Hematopoietic multipotent progenitor cell treated with erythropoietin and hydrocortisone succinate and interleukin-3 and kit ligand, for 4 days (in vitro differentiated cells): ENCODE measurements at regions not wholly inside any gene's neighbourhood (a gene's known extent, or its start where the extent isn't known, plus 50 kb on each side); places are given as distances from the start of the nearest gene placed in this dataset.

Source experiments
- DNase-seq: peaks from one replicate; pipeline ENCODE4 v3.0.0-alpha.2; 2015

DNA sequence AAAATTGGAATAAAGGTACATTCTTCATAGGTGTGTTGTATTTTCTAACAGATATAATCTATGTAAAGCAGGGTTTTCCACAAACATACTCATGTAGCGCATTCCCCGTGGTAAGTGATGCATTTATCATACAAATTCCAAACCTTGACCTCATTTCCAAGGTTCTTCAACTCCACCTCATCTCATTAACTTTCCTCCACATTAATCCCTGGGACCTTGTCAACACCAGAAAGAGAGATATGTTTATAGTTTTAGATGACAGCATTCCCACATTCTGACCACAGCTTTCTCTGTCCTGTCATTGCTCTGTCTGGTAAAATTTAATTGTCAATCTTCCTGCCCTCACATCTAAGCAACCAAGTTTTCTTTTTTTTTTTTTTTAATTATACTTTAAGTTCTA is 415.1 kb downstream of the TMEM161B start:
- DNase-seq, result no peak

DNA sequence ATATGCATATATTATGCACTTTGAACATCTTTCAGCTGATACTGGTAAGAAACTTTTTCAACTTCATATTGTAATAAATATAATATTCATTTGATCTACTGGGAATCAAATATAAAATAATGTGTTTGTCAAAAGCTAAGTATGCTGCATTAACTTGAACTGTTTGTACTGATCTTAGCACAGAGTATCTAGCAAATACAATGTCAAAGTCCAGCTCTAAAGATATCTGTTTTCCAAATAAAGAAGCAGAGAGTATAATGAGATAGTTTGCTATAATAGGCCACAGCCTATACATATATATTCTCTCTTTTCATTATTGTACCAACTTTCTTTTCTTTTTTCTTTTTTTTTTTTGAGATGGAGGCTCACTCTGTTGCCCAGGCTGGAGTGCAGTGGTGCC is 417.0 kb downstream of the TMEM161B start:
- no peak for DNase-seq

GRCh38 chr5:87850843-87851242 is 417.8 kb downstream of the TMEM161B start:
- no peak for DNase-seq

GRCh38 chr5:87845734-87846133 is 422.9 kb downstream of the TMEM161B start:
- no peak for DNase-seq

- no peak for DNase-seq
Observed at GRCh38 chr5:87844866-87845265, 423.8 kb downstream of the TMEM161B start.

- no peak for DNase-seq
Observed at GRCh38 chr5:87844449-87844848, 424.2 kb downstream of the TMEM161B start.

GRCh38 chr5:87836696-87837095 is 424.0 kb upstream of the CCNH start:
- DNase-seq, result no peak

DNA sequence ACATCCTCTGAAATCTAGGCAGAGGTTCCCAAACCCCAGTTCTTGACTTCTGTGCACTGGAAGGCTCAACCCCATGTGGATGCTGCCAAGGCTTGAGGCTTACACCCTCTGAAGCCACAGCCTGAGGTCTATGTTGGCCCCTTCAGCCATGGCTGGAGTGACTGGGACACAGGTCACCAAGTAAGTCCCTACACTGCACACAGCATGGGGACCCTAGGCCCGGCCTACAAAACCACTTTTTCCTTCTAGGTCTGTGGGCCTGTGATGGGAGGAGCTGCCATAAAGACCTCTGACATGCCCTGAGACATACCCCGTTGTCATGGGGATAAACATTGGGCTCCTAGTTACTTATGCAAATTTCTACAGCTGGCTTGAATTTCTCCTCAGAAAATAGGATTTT is 418.8 kb upstream of the CCNH start:
- DNase-seq, result no peak

- DNase-seq, result no peak
Observed at GRCh38 chr5:87829217-87829551, 416.5 kb upstream of the CCNH start.

DNA sequence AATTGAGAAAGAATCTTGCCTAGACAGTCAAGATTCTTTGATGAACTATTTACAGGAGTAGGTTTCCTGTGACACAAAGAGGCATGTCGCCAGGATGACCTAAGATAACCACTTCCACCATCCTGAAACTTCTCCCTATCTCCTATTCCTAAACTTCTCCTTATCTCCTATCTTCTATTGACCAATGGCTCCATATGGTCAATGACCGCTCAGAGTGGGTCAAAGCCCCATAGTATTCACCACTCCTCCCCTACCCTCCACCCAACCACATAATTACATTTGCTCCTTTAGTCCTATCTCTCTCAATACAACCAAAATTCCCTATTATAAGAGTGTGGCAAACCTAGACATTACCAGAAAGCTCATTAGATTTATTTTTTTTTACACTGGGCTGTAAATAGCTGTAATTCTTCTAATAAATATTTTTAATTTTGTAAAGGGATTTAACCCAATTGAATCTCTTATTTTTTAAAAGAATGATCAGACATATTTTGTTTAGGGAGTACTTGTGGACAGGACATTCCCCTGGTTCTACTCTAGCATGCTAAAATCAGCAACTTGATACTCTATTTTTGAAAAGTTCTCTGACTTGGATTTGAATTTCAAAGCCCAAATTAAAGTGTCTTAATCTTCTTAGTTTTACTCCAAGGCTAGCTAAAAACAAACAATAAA is 416.0 kb upstream of the CCNH start:
- no peak for DNase-seq

GRCh38 chr5:87827539-87827938 is 414.8 kb upstream of the CCNH start:
- no peak for DNase-seq

DNA sequence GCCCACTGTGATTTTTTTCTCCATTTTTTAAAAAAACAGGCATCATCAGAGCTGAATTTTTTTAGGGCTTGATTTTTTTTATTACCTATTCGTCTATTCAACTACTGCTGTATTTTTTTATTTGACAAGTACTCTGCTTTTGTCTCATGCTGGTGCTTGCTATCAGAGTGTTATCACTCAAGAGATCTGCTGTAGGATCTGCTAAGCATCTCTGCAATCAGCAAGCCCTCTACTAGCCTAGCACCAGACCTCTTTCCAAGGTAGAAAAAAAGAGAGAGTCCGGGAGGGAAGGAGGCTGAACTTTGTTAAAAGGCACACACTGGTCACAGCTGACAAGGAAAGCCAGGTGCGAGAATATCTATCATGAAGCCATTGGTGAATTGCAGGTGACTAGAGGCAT is 413.8 kb upstream of the CCNH start:
- DNase-seq, result no peak

DNA sequence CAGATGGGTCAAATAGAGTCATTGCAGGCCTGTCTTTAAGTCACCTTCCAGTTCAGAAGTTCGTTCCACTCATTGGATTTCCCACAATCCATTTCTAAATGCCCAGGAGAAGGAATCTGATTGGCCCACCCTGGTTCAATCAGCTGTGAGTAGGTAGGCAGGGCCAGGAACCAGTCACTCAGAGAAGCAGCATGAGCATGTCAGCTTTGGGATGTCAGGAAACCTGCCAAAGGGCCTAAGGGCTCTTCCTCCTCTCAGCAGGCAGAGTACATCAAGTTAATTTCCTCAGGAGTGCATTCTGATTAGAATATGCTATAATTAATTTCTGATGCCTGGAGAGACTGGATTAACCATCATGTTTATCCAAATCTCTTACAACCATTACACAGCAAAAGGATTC is 412.9 kb upstream of the CCNH start:
- DNase-seq, result no peak

DNA sequence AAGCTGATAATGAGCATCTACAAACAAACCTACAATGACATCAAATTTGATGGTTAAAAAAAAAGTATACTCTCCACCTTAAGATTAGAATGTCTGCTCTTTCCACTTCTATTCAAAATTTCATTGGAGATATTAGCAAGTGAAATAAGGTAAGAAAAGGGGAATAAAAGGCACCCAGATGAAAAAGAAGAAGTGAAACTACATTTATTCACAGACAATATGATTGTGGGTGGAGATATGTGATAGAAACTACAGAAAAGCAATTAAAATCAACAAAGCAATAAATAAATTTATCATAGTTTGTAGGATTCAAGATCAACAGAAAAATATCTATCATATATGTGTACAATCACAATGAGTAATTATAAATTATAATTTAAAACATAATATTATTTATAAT is 395.1 kb upstream of the CCNH start:
- no peak for DNase-seq

- DNase-seq, result no peak
Observed at GRCh38 chr5:87803352-87803751, 390.6 kb upstream of the CCNH start.

- DNase-seq, result no peak
Observed at GRCh38 chr5:87791869-87792268, 379.1 kb upstream of the CCNH start.

- DNase-seq, result no peak
Observed at GRCh38 chr5:87788416-87788815, 375.7 kb upstream of the CCNH start.

DNA sequence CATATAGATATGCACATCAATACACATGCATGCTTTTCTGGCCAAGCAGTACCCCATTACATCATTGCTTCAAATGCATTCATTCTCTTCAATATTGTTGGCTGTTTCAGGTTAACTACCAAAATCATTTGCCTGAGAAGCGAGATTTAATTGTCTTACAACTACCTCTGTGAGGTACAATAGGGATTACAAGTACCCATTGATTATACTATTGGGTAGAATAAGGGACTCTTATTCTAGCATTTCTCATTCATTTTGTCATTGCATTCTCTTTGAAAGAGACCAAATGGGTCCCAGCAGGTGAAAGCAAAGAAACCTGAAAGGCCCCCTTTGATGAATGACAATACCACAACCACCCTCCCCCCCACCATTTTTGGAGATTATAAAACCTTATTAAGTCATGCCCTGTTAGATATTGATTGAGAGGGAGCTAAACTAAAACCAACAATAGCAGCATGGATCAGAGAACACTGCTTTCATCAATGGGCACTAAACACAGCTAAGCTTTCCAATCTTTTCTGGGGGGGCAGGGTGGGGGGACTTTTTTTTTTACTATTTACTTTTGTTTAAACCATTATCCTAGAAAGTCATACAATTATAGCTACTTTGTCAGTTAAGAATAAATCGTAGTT is 375.0 kb upstream of the CCNH start:
- DNase-seq, result no peak

GRCh38 chr5:87787086-87787485 is 374.4 kb upstream of the CCNH start:
- DNase-seq, result no peak

DNA sequence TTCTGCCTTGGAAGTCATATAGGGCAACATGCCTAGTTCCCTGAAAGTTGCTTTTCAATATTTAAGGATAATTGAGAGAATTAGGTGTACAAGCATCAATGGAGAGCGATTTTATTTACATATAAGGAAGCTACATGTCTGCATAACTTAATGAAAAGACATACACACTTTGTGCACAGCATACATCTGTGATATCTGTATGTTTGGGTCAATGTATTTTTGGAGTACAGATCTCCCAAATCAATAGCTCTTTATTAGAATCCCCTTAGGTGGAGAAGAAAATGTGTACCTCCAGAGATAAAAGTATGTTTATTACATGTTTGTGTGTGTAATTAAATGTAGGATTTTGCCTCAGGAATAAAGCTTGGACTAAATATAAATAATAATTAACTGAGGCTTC is 373.7 kb upstream of the CCNH start:
- no peak for DNase-seq

GRCh38 chr5:87785554-87786335 is 373.0 kb upstream of the CCNH start:
- DNase-seq, result no peak

DNA sequence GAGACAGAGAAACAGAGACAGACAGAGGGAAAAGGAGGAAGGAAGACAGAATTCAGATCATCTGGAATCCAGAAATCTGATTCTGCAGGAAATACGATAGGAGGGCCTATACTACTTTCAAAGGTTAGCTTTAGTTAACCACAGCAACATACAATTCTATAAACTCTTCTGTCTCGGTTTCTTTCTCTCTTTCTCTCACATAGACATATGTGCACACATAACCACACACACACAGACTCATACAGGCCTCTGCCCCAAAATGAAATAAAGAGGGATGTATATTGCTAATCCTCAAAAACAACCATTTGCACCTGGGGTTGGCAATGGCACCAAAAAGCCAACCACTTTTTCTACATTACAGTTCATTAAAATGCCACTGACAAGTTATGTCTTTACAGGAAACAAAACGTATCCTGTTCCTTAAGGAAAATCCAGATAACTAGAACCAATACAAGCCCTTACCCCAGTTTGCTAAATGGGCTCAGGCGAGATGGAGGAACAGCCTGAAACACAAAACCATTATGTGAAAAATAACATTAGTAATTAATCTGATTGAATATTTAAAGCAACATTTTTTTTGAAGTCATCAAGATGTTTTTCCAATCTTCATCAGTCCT is 372.3 kb upstream of the CCNH start:
- DNase-seq, result no peak

DNA sequence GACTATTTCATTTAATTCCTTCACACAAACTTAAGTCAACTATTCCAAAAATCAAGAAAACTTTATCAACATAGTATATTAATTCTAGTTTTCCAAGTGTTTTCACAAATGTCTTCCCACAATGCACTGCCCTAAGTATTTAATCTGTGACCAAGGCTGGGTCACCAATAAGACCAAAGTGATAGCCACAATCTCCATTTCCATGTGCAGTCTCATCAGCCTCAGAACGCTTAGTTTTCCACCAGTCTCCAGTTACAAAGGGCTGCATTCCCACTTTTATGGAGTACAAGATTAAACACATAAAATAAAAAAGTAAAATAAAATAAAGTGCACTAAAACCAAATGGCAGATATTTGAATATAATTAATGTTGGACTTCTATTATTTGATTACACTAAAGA is 371.6 kb upstream of the CCNH start:
- DNase-seq, result no peak

DNA sequence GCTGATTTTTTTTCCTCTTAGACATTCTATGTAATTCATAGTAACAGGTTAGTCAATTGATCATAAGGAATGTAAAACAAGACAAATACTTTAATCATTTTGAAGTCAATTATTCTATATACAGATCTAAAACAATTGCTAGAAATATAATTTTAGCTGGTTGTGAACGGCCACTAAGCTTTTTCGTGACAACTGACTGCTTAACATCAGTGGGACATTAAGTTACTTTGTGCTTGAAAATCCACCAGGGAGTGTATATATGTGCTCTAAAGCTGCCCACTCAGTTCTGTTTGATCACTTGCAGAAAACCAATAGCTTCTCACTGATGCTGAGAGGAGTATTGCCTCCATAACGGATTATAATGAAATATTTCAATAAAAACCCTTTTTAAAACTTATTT is 370.2 kb upstream of the CCNH start:
- no peak for DNase-seq
